ENCODE measurements at regions not wholly inside any gene's neighbourhood (a gene's known extent, or its start where the extent isn't known, plus 50 kb on each side); places are given as distances from the start of the nearest gene placed in this dataset.
"Not testable (repeated sequence)": the region's sequence is repeated elsewhere in the genome, so short reads cannot be mapped to it uniquely, and the experiment has no call there.

- ATAC-seq: no peak
- TF ChIP-seq SNAI2 (CRISPR knock-in tag; IDR thresholded peaks at IDR 0.05) (no peak), ZNF565 (CRISPR knock-in tag; conservative IDR thresholded peaks at IDR 0.05; ENCODE audit: low read depth) (no peak), CSDC2 (CRISPR knock-in tag; IDR thresholded peaks at IDR 0.05) (no peak), ESRRG (CRISPR knock-in tag; IDR thresholded peaks at IDR 0.05) (no peak), RARB (CRISPR knock-in tag; IDR thresholded peaks at IDR 0.05) (no peak), TSHZ2 (CRISPR knock-in tag; IDR thresholded peaks at IDR 0.05) (no peak), ZC3H10 (CRISPR knock-in tag; IDR thresholded peaks at IDR 0.05) (no peak), CSRNP3 (CRISPR knock-in tag; IDR thresholded peaks at IDR 0.05) (no peak), ZFP3 (CRISPR knock-in tag; IDR thresholded peaks at IDR 0.05) (no peak)
These were observed 409.6 kb downstream of the MED13L start for GRCh38 chr12:115867854-115868253.

GRCh38 chr12:115866909-115867525 is 410.5 kb downstream of the MED13L start:
- TF ChIP-seq PATZ1 (CRISPR knock-in tag; IDR thresholded peaks at IDR 0.05; ENCODE audit: borderline replicate concordance) (no peak), TCF4 (CRISPR knock-in tag; IDR thresholded peaks at IDR 0.05; ENCODE audit: borderline replicate concordance) (no peak), ZNF8 (CRISPR knock-in tag; IDR thresholded peaks at IDR 0.05) (no peak), SNAI2 (CRISPR knock-in tag; IDR thresholded peaks at IDR 0.05) (no peak), TOX (CRISPR knock-in tag; IDR thresholded peaks at IDR 0.05; ENCODE audit: borderline replicate concordance) (no peak), CSDC2 (CRISPR knock-in tag; IDR thresholded peaks at IDR 0.05) (no peak), ISL1 (CRISPR knock-in tag; IDR thresholded peaks at IDR 0.05) (no peak), CSRNP3 (CRISPR knock-in tag; IDR thresholded peaks at IDR 0.05) (no peak), ZFP3 (CRISPR knock-in tag; IDR thresholded peaks at IDR 0.05) (no peak), ESRRG (CRISPR knock-in tag; IDR thresholded peaks at IDR 0.05) (no peak), ZNF70 (CRISPR knock-in tag; IDR thresholded peaks at IDR 0.05) (no peak), ZC3H10 (CRISPR knock-in tag; IDR thresholded peaks at IDR 0.05) (no peak), GLIS3 (CRISPR knock-in tag; IDR thresholded peaks at IDR 0.05) (no peak), ZNF565 (CRISPR knock-in tag; conservative IDR thresholded peaks at IDR 0.05; ENCODE audit: low read depth) (no peak), POU6F1 (CRISPR knock-in tag; IDR thresholded peaks at IDR 0.05; ENCODE audit: borderline replicate concordance, low read depth) (no peak), ARNTL (CRISPR knock-in tag; IDR thresholded peaks at IDR 0.05; ENCODE audit: borderline replicate concordance, low read depth) (no peak), PPARA (CRISPR knock-in tag; IDR thresholded peaks at IDR 0.05; ENCODE audit: borderline replicate concordance) (no peak)
- ATAC-seq: no peak

- not testable (repeated sequence) for ATAC-seq
These were observed 411.2 kb downstream of the MED13L start for GRCh38 chr12:115866281-115866680.
